Right hindlimb (tissue), 1 donor: ENCODE measurements at regions not wholly inside any gene's neighbourhood (a gene's known extent, or its start where the extent isn't known, plus 50 kb on each side); places are given as distances from the start of the nearest gene placed in this dataset.
A peak's percentile ranks its signal among the peaks of the same experiment; 100 is the strongest.
"Not testable (repeated sequence)": the region's sequence is repeated elsewhere in the genome, so short reads cannot be mapped to it uniquely, and the experiment has no call there.

Experiments used
- DNase-seq: peaks from one replicate; pipeline ENCODE4 v3.0.0-alpha.2; 2018

GRCh38 chr7:142523821-142524460 is 225.3 kb upstream of the PRSS1 start:
- no peak for DNase-seq

- DNase-seq = no peak
These were observed 226.5 kb upstream of the PRSS1 start for GRCh38 chr7:142522735-142523134.

- DNase-seq = not testable (repeated sequence)
These were observed 228.4 kb upstream of the PRSS1 start for GRCh38 chr7:142520885-142521284.

GRCh38 chr7:142520455-142520854 is 228.8 kb upstream of the PRSS1 start:
- DNase-seq = not testable (repeated sequence)

GRCh38 chr7:142519079-142520078 is 229.9 kb upstream of the PRSS1 start:
- DNase-seq = no peak

GRCh38 chr7:142516038-142516501 is 233.2 kb upstream of the PRSS1 start:
- peak; percentile 30 for DNase-seq

- not testable (repeated sequence) for DNase-seq
These were observed 234.6 kb upstream of the PRSS1 start for GRCh38 chr7:142514716-142515115.

GRCh38 chr7:142513178-142513955 is 235.9 kb upstream of the PRSS1 start:
- no peak for DNase-seq

- no peak for DNase-seq
These were observed 237.5 kb upstream of the PRSS1 start for GRCh38 chr7:142511801-142512200.

- DNase-seq = no peak
These were observed 237.9 kb upstream of the PRSS1 start for GRCh38 chr7:142511374-142511773.

GRCh38 chr7:142509235-142509634 is 240.0 kb upstream of the PRSS1 start:
- DNase-seq = not testable (repeated sequence)

- DNase-seq = no peak
These were observed 241.0 kb upstream of the PRSS1 start for GRCh38 chr7:142508251-142508650.

- DNase-seq = no peak
These were observed 241.5 kb upstream of the PRSS1 start for GRCh38 chr7:142507799-142508198.

- not testable (repeated sequence) for DNase-seq
These were observed 242.2 kb upstream of the PRSS1 start for GRCh38 chr7:142507066-142507465.

- DNase-seq = no peak
These were observed 242.7 kb upstream of the PRSS1 start for GRCh38 chr7:142506601-142507000.

GRCh38 chr7:142503949-142504348 is 245.3 kb upstream of the PRSS1 start:
- not testable (repeated sequence) for DNase-seq

- DNase-seq = no peak
These were observed 245.2 kb upstream of the PRSS58 start for GRCh38 chr7:142503036-142503435.

- no peak for DNase-seq
These were observed 243.6 kb upstream of the PRSS58 start for GRCh38 chr7:142501434-142501833.

- DNase-seq = no peak
These were observed 242.5 kb upstream of the PRSS58 start for GRCh38 chr7:142500366-142500765.

- no peak for DNase-seq
These were observed 241.8 kb upstream of the PRSS58 start for GRCh38 chr7:142499635-142500034.

- DNase-seq = no peak
These were observed 240.5 kb upstream of the PRSS58 start for GRCh38 chr7:142498364-142498763.

GRCh38 chr7:142496545-142496991 is 238.7 kb upstream of the PRSS58 start:
- DNase-seq = no peak

GRCh38 chr7:142495879-142496278 is 238.0 kb upstream of the PRSS58 start:
- not testable (repeated sequence) for DNase-seq
